DLD1 (cell line): ENCODE measurements at regions not wholly inside any gene's neighbourhood (a gene's known extent, or its start where the extent isn't known, plus 50 kb on each side); places are given as distances from the start of the nearest gene placed in this dataset.

ENCODE experiments used
- in situ Hi-C: cut with HindIII; loops from 2 replicates; pipeline ENCODE4 v1.10.0; 2017; ENCODE audit warnings: low sequenced_read_pairs

- in situ Hi-C loops: no loop called here
Observed at GRCh38 chr6:137795501-137795900, 71.6 kb upstream of the TNFAIP3 start.

- in situ Hi-C loops: no loop called here
Observed at GRCh38 chr6:137798261-137798660, 68.8 kb upstream of the TNFAIP3 start.

GRCh38 chr6:137798846-137799245 is 68.2 kb upstream of the TNFAIP3 start:
- in situ Hi-C loops: no loop called here

GRCh38 chr6:137799950-137800568 is 67.0 kb upstream of the TNFAIP3 start:
- in situ Hi-C loops: loop anchor here (10.0 kb wide), 1 partner anchor 65 kb away; the partner anchor contains the start of gene TNFAIP3

- in situ Hi-C loops: loop anchor here (10.0 kb wide), 1 partner anchor 64 kb away; the partner anchor contains the start of gene TNFAIP3
Observed at GRCh38 chr6:137800762-137801161, 66.3 kb upstream of the TNFAIP3 start.

- in situ Hi-C loops: loop anchor here (10.0 kb wide), 1 partner anchor 63 kb away; the partner anchor contains the start of gene TNFAIP3
Observed at GRCh38 chr6:137801352-137802114, 65.5 kb upstream of the TNFAIP3 start.

- in situ Hi-C loops: loop anchor here (10.0 kb wide), 1 partner anchor 62 kb away; the partner anchor contains the start of gene TNFAIP3
Observed at GRCh38 chr6:137802408-137803182, 64.5 kb upstream of the TNFAIP3 start.

- in situ Hi-C loops: loop anchor here (10.0 kb wide), 1 partner anchor 60 kb away; the partner anchor contains the start of gene TNFAIP3
Observed at GRCh38 chr6:137804637-137805036, 62.4 kb upstream of the TNFAIP3 start.

- in situ Hi-C loops: loop anchor here (10.0 kb wide), 1 partner anchor 59 kb away; the partner anchor contains the start of gene TNFAIP3
Observed at GRCh38 chr6:137805622-137806021, 61.4 kb upstream of the TNFAIP3 start.

- in situ Hi-C loops: loop anchor here (10.0 kb wide), 1 partner anchor 58 kb away; the partner anchor contains the start of gene TNFAIP3
Observed at GRCh38 chr6:137806914-137807682, 60.0 kb upstream of the TNFAIP3 start.

- in situ Hi-C loops: loop anchor here (10.0 kb wide), 1 partner anchor 57 kb away; the partner anchor contains the start of gene TNFAIP3
Observed at GRCh38 chr6:137808191-137808590, 58.9 kb upstream of the TNFAIP3 start.

- in situ Hi-C loops: loop anchor here (10.0 kb wide), 1 partner anchor 56 kb away; the partner anchor contains the start of gene TNFAIP3
Observed at GRCh38 chr6:137808836-137809315, 58.2 kb upstream of the TNFAIP3 start.

- in situ Hi-C loops: loop anchor here (10.0 kb wide), 1 partner anchor 55 kb away; the partner anchor contains the start of gene TNFAIP3
Observed at GRCh38 chr6:137809895-137810553, 57.0 kb upstream of the TNFAIP3 start.

- in situ Hi-C loops: no loop called here
Observed at GRCh38 chr6:137810554-137811120, 56.4 kb upstream of the TNFAIP3 start.

GRCh38 chr6:137811121-137811915 is 55.7 kb upstream of the TNFAIP3 start:
- in situ Hi-C loops: no loop called here

- in situ Hi-C loops: no loop called here
Observed at GRCh38 chr6:137811916-137812553, 55.0 kb upstream of the TNFAIP3 start.

GRCh38 chr6:137813308-137813970 is 53.6 kb upstream of the TNFAIP3 start:
- in situ Hi-C loops: no loop called here
